ENCODE measurements at regions not wholly inside any gene's neighbourhood (a gene's known extent, or its start where the extent isn't known, plus 50 kb on each side); places are given as distances from the start of the nearest gene placed in this dataset.

- no peaks in the 10 kb centered on the region for H3K9me2 ChIP-seq (replicated peaks; ENCODE audit: low read depth, low read length)
- H3K79me2 ChIP-seq (ENCODE audit: insufficient read depth, low read length) = no peaks in the 10 kb centered on the region
- no peak overlapping the region for H3K4me2 ChIP-seq (ENCODE audit: low read depth, low read length, poor library complexity, severe bottlenecking)
- no peak overlapping the region for H3K9ac ChIP-seq (ENCODE audit: low read depth, low read length, poor library complexity, severe bottlenecking)
- no peaks in the 10 kb centered on the region for H4K20me1 ChIP-seq (ENCODE audit: insufficient read depth, low read length, poor library complexity, severe bottlenecking)
- H3K9me3 ChIP-seq (ENCODE audit: insufficient read depth, low read depth, low read length) = no peaks in the 10 kb centered on the region
- no peaks in the 10 kb centered on the region for H3K36me3 ChIP-seq (ENCODE audit: insufficient read depth, low read length)
- H2AFZ ChIP-seq (ENCODE audit: low read length) = no peak overlapping the region
- H3K27me3 ChIP-seq (ENCODE audit: insufficient read depth, low read length, poor library complexity, severe bottlenecking) = no peaks in the 10 kb centered on the region
- no peaks in the 10 kb centered on the region for H3F3A ChIP-seq (ENCODE audit: low read depth)
- TF ChIP-seq EZH2phosphoT487 (IDR thresholded peaks at IDR 0.05; ENCODE audit: borderline replicate concordance) (no peak), CTCF (conservative IDR thresholded peaks at IDR 0.05; ENCODE audit: low read length) (no peak)
- no peak overlapping the region for H3K4me3 ChIP-seq (ENCODE audit: low read length, poor library complexity, severe bottlenecking)
- H3K4me1 ChIP-seq (ENCODE audit: insufficient read depth, low read length, poor library complexity, severe bottlenecking) = peaks cover 5% of the 10 kb centered on the region
These were observed 301.6 kb downstream of the EFHB start for GRCh38 chr3:19632099-19633074.

- Histone ChIP-seq H3K9me3 (ENCODE audit: insufficient read depth, low read depth, low read length) (no peaks in the 10 kb centered on the region), H3K4me2 (ENCODE audit: low read depth, low read length, poor library complexity, severe bottlenecking) (no peak overlapping the region), H3K4me1 (ENCODE audit: insufficient read depth, low read length, poor library complexity, severe bottlenecking) (peaks cover 5% of the 10 kb centered on the region), H3F3A (ENCODE audit: low read depth) (no peaks in the 10 kb centered on the region), H3K27me3 (ENCODE audit: insufficient read depth, low read length, poor library complexity, severe bottlenecking) (no peaks in the 10 kb centered on the region), H3K9ac (ENCODE audit: low read depth, low read length, poor library complexity, severe bottlenecking) (no peak overlapping the region), H3K79me2 (ENCODE audit: insufficient read depth, low read length) (no peaks in the 10 kb centered on the region), H3K9me2 (replicated peaks; ENCODE audit: low read depth, low read length) (no peaks in the 10 kb centered on the region), H3K4me3 (ENCODE audit: low read length, poor library complexity, severe bottlenecking) (no peak overlapping the region), H3K36me3 (ENCODE audit: insufficient read depth, low read length) (no peaks in the 10 kb centered on the region), H2AFZ (ENCODE audit: low read length) (no peak overlapping the region), H4K20me1 (ENCODE audit: insufficient read depth, low read length, poor library complexity, severe bottlenecking) (no peaks in the 10 kb centered on the region)
- TF ChIP-seq EZH2phosphoT487 (IDR thresholded peaks at IDR 0.05; ENCODE audit: borderline replicate concordance) = no peak
- TF ChIP-seq CTCF (conservative IDR thresholded peaks at IDR 0.05; ENCODE audit: low read length) = no peak
These were observed 335.1 kb downstream of the EFHB start for GRCh38 chr3:19598870-19599269.

GRCh38 chr3:19596408-19596807, 337.6 kb downstream of the EFHB start:
- H3F3A ChIP-seq (ENCODE audit: low read depth) = no peaks in the 10 kb centered on the region
- H3K4me2 ChIP-seq (ENCODE audit: low read depth, low read length, poor library complexity, severe bottlenecking) = no peak overlapping the region
- no peaks in the 10 kb centered on the region for H3K36me3 ChIP-seq (ENCODE audit: insufficient read depth, low read length)
- H3K9me2 ChIP-seq (replicated peaks; ENCODE audit: low read depth, low read length) = no peaks in the 10 kb centered on the region
- peaks cover 5% of the 10 kb centered on the region for H3K4me1 ChIP-seq (ENCODE audit: insufficient read depth, low read length, poor library complexity, severe bottlenecking)
- H4K20me1 ChIP-seq (ENCODE audit: insufficient read depth, low read length, poor library complexity, severe bottlenecking) = no peaks in the 10 kb centered on the region
- H3K9ac ChIP-seq (ENCODE audit: low read depth, low read length, poor library complexity, severe bottlenecking) = no peak overlapping the region
- H3K9me3 ChIP-seq (ENCODE audit: insufficient read depth, low read depth, low read length) = no peaks in the 10 kb centered on the region
- H2AFZ ChIP-seq (ENCODE audit: low read length) = no peak overlapping the region
- no peaks in the 10 kb centered on the region for H3K27me3 ChIP-seq (ENCODE audit: insufficient read depth, low read length, poor library complexity, severe bottlenecking)
- H3K4me3 ChIP-seq (ENCODE audit: low read length, poor library complexity, severe bottlenecking) = no peak overlapping the region
- TF ChIP-seq EZH2phosphoT487 (IDR thresholded peaks at IDR 0.05; ENCODE audit: borderline replicate concordance) = no peak
- no peak for TF ChIP-seq CTCF (conservative IDR thresholded peaks at IDR 0.05; ENCODE audit: low read length)
- no peaks in the 10 kb centered on the region for H3K79me2 ChIP-seq (ENCODE audit: insufficient read depth, low read length)
